Embryonic facial prominence (tissue), 1 donor: ENCODE measurements at regions not wholly inside any gene's neighbourhood (a gene's known extent, or its start where the extent isn't known, plus 50 kb on each side); places are given as distances from the start of the nearest gene placed in this dataset.
"Not testable (repeated sequence)": the region's sequence is repeated elsewhere in the genome, so short reads cannot be mapped to it uniquely, and the experiment has no call there.

Experiments used
- DNase-seq: peaks from one replicate; pipeline ENCODE4 v3.0.0-alpha.2; 2016; ENCODE audit errors: extremely low spot score

DNA sequence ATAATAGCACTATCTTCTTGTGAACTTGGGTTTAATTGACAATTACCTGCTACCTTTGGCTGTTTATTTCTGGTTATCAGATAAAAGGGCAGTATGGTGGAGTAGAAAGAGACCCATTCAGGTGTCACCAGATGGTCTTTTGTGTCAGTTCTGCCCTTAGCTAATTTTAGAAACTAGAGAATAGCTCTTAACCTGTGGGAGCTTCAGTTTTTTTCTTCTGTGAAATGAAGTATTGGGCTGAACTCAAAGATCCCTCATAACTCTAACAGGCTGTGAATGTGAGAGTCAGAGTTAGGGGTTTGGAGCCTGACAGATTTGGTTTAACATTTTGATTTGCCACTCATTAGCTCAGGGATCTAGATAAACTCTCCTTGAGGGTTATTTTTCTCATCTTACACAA lies 335.2 kb downstream of the PPP1R2C start:
- no peak for DNase-seq

GRCh38 chrX:42437211-42437610 lies 340.8 kb downstream of the PPP1R2C start:
- no peak for DNase-seq

GRCh38 chrX:42434458-42435166 lies 343.4 kb downstream of the PPP1R2C start:
- DNase-seq = no peak

DNA sequence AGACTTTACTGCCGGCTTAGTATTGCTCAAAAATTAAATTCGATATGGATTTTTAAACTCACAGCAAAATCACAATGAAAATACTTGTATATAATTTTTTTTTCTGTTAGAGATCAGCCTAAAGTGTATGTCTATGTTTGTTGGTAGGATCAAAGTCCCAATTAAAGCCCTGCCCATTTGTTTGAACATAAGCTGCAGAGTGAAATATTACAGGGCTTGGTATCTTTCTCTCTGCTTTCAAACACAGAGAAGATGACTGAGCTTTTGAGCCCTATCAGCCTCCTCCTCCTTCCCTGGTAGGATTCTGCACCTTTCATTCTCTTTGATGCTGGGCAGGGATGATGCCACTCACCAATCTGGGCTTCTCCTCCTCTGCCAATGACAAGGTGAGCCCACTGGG lies 345.4 kb downstream of the PPP1R2C start:
- DNase-seq = no peak

- DNase-seq = no peak
These were observed 355.0 kb downstream of the PPP1R2C start for GRCh38 chrX:42422961-42423360.

DNA sequence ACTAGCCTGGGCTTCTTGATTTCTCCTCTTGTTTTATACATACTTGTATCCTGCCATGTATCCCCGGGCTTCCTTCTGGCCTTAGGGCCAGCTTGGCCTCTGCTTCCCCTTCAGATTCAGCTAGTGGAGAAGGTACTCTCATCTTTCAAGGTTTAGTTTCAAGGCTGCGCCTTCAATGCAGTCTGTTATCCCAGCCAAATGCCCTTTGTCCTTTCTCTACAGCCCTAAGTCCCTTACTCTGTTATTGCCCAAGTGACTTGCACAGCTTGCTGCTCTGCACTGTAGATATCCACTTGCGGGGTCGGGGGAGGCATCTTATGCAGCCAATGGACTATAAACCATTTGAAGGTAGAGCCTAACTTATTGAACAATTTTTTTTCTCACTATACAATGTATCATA lies 357.5 kb downstream of the PPP1R2C start:
- no peak for DNase-seq

- no peak for DNase-seq
These were observed 362.3 kb downstream of the PPP1R2C start for GRCh38 chrX:42415636-42416035.

DNA sequence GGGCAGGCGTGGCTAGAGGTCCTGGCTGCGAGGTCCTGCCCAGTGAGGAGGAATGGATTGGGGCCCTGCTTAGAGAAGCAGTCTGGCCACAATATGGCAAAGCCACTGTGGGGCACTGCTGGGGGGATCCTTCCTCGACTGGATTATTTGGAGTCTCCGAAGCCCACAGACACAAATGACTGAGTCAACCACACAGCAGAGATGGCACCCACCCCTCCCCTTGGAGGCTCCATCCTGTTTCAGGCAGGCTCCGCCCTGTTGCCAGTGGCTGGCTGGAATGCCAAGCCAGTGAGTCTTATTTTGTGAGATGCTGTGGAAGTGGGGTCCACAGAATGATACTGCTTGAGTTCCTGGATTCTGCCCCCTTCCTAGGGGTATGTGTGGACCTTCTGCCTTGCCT lies 363.9 kb downstream of the PPP1R2C start:
- no peak for DNase-seq

GRCh38 chrX:42399632-42400024 lies 378.3 kb downstream of the PPP1R2C start:
- DNase-seq = no peak

- no peak for DNase-seq
These were observed 378.9 kb downstream of the PPP1R2C start for GRCh38 chrX:42398967-42399631.

DNA sequence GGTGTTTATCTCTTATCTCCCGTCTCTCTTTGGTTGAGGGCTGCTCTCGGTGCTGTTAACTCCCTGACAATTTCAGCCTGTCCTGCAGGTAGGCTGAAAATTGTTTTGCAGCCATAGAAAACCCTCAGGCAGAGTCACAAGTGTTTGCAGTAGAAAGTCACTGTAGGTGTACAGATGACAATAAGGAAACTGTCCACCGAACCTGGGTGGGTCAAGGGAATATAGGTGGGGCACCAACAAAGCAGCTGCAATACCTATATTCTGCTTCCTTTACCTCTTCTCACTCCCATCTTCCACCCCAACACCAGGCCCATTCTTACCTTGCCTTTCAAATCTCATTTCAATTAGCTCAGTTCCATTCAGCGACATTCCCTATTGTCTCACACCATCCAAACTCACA lies 381.8 kb downstream of the PPP1R2C start:
- no peak for DNase-seq

DNA sequence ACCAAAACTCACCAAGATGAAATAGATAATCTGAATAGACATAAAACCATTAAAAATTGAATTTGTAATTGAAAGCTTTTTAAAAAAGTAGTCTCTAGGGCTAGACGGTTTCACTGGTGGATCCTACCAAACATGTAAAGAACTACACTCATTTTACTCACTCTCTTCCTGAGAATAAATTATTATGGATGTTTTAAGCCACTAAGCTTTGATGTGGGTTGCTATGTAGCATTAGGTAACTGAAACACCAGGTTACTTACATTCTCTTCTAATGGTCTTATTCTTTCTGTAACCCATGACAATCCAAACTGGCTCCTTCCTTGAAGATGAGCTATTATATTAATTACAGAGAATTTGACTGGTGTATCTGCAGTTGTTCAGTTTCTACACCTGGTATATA lies 385.1 kb downstream of the PPP1R2C start:
- DNase-seq = no peak

DNA sequence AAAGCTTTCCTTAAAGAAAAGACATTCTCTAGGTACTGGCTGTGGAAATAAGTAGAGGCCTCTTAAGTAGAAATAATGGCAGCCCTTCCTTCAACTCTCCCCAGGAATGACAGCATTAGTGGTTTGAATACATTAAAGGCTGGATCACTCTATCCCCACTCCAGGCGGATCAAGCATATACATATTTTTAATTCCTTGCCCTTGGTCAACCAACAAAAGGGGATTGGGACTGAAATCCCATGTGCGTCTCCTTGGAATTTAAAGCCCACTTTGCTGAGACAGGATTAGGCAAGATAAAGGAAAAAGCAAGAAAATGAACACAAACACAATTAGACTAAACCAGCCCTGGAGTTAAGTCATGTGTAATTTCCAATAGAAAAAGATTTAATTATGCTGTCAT lies 391.3 kb downstream of the PPP1R2C start:
- DNase-seq = no peak

DNA sequence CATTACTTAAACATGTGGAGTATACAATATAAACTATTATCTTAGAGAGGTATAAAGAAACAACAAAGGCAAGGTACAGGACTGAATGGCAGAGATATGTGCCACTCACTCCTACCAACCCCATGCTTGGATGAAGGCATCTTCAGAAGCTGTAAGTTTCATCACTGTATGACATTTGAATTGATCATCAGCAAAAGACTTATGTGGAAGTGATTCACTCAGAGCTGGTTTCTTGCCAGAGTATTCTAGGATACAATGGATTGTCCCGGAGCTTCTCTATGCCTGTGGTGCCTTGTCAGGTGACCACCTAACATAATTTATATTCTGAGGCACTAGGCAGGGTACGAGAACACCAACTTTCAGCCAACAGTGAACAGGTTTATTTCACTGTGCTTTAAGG lies 392.2 kb downstream of the PPP1R2C start:
- no peak for DNase-seq

DNA sequence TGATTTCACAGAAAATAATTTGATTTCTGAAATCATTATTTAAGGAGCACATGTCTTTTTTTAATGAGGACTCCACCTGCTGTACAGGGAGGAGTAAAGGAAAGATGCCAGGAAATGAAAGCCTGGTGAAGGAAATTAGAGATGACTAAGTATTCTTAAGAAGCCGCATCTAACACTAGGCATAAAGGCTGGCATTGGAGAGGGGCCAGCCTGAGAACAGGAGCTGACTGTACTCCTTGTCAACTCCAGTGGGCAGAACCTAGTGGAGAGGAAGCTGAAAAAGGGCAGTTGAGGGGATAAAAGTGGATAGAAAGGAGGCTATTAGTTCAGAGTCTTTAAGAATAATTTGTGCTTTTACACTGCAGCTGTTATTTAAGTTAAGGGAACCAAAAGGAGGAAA lies 393.0 kb downstream of the PPP1R2C start:
- DNase-seq = no peak

DNA sequence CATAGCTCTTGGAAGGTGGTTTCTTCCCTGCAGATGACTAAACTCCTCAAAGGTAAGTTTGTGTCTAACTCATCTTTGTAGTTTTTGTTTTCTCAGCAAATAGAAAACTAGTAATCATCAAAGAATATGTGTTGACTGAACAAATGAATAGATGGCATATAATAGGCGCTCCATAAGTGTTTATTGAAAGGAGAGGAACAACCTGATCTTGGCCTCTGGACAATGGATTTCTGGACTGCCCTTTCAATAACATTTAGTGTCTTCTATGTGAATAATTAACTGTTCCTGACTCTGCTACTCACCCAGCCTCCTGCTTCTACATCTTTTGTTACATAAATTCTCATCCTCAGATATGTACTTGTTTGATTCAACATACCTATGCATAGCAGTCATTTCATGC lies 399.1 kb downstream of the PPP1R2C start:
- DNase-seq = no peak

GRCh38 chrX:42375086-42375485 lies 402.9 kb downstream of the PPP1R2C start:
- DNase-seq = no peak

DNA sequence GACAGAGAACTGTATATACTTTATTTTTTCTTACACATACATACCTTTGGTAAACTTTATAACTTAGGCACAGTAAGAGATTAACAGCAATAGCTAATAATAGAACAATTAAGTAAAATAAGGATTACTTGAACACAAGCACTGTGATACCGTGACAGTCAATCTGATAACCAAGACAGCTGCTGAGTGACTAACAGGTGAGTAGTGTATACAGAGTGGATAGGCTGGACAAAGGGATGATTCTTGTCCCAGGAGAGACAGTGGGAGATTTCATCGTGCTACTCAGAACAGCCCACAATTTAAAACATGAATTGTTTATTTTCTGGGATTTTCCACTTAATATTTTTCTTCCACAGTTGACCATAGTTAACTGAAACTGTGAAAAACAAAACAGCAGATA lies 411.8 kb downstream of the PPP1R2C start:
- DNase-seq = no peak

DNA sequence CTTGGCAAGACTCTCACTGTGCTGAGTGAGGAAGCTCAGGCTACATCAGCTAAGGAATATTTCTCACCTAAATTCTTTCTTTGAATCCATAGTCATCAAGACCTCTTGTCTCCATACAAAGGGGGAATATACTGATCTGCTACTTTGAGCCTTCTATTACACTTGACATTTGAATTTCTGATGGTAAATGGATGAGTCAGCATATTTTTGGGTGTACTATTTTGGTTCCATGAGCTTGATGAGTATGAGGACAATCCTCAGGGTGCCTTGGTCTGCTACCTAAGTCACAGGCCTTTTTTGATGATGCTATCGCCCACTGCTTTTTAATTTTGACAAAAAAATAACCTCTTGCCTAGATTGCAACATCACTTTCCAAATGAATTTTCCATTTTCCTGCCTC lies 415.7 kb downstream of the PPP1R2C start:
- DNase-seq = no peak

DNA sequence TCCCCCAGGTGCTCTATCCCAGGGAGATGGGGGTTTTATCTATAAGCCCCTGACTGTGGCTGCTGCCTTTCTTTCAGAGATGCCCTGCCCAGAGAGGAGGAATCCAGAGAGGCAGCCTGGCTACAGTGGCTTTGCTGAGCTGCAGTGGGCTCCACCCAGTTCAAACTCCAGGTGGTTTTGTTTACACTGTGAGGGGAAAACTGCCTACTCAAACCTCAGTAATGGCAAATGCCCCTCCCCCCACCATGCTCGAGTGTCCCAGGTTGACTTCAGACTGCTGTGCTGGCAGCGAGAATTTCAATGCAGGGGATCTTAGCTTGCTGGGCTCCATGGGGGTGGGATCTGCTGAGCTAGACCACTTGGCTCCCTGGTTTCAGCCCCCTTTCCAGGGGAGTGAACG lies 419.6 kb upstream of the CASK start:
- not testable (repeated sequence) for DNase-seq
